ENCODE measurements at regions not wholly inside any gene's neighbourhood (a gene's known extent, or its start where the extent isn't known, plus 50 kb on each side); places are given as distances from the start of the nearest gene placed in this dataset.

- in situ Hi-C loops (cut with HindIII; ENCODE audit: low sequenced_read_pairs), result no loop called here
- DNase-seq (ENCODE audit: low spot score), result no peak
Measured at GRCh38 chr10:2137549-2138174, 400.3 kb upstream of the ADARB2 start.

- in situ Hi-C loops (cut with HindIII; ENCODE audit: low sequenced_read_pairs), result no loop called here
- DNase-seq (ENCODE audit: low spot score), result no peak
Measured at GRCh38 chr10:2130705-2131305, 393.5 kb upstream of the ADARB2 start.

- in situ Hi-C loops (cut with HindIII; ENCODE audit: low sequenced_read_pairs), result no loop called here
- no peak for DNase-seq (ENCODE audit: low spot score)
Measured at GRCh38 chr10:2128991-2129390, 391.7 kb upstream of the ADARB2 start.

- DNase-seq (ENCODE audit: low spot score), result no peak
- in situ Hi-C loops (cut with HindIII; ENCODE audit: low sequenced_read_pairs), result no loop called here
Measured at GRCh38 chr10:2124135-2124534, 386.8 kb upstream of the ADARB2 start.

GRCh38 chr10:2122431-2123124, 385.3 kb upstream of the ADARB2 start:
- in situ Hi-C loops (cut with HindIII; ENCODE audit: low sequenced_read_pairs), result no loop called here
- no peak for DNase-seq (ENCODE audit: low spot score)

- peak; percentile 2 for DNase-seq (ENCODE audit: low spot score)
- in situ Hi-C loops (cut with HindIII; ENCODE audit: low sequenced_read_pairs), result no loop called here
Measured at GRCh38 chr10:2121929-2122328, 384.6 kb upstream of the ADARB2 start.

GRCh38 chr10:2121315-2121714, 384.0 kb upstream of the ADARB2 start:
- DNase-seq (ENCODE audit: low spot score), result no peak
- in situ Hi-C loops (cut with HindIII; ENCODE audit: low sequenced_read_pairs), result no loop called here

GRCh38 chr10:2120746-2121145, 383.4 kb upstream of the ADARB2 start:
- in situ Hi-C loops (cut with HindIII; ENCODE audit: low sequenced_read_pairs), result no loop called here
- no peak for DNase-seq (ENCODE audit: low spot score)

- in situ Hi-C loops (cut with HindIII; ENCODE audit: low sequenced_read_pairs), result no loop called here
- DNase-seq (ENCODE audit: low spot score), result peak; percentile 3
Measured at GRCh38 chr10:2119316-2119715, 382.0 kb upstream of the ADARB2 start.

GRCh38 chr10:2118201-2118600, 380.9 kb upstream of the ADARB2 start:
- DNase-seq (ENCODE audit: low spot score), result no peak
- in situ Hi-C loops (cut with HindIII; ENCODE audit: low sequenced_read_pairs), result no loop called here

GRCh38 chr10:2117641-2118040, 380.3 kb upstream of the ADARB2 start:
- no peak for DNase-seq (ENCODE audit: low spot score)
- in situ Hi-C loops (cut with HindIII; ENCODE audit: low sequenced_read_pairs), result no loop called here

GRCh38 chr10:2111965-2112364, 374.6 kb upstream of the ADARB2 start:
- in situ Hi-C loops (cut with HindIII; ENCODE audit: low sequenced_read_pairs), result no loop called here
- DNase-seq (ENCODE audit: low spot score), result no peak

- no peak for DNase-seq (ENCODE audit: low spot score)
- in situ Hi-C loops (cut with HindIII; ENCODE audit: low sequenced_read_pairs), result no loop called here
Measured at GRCh38 chr10:2108496-2108895, 371.2 kb upstream of the ADARB2 start.

GRCh38 chr10:2106641-2107040, 369.3 kb upstream of the ADARB2 start:
- no peak for DNase-seq (ENCODE audit: low spot score)
- in situ Hi-C loops (cut with HindIII; ENCODE audit: low sequenced_read_pairs), result no loop called here

- no peak for DNase-seq (ENCODE audit: low spot score)
- in situ Hi-C loops (cut with HindIII; ENCODE audit: low sequenced_read_pairs), result no loop called here
Measured at GRCh38 chr10:2099321-2099720, 362.0 kb upstream of the ADARB2 start.

GRCh38 chr10:2097937-2098336, 360.6 kb upstream of the ADARB2 start:
- no peak for DNase-seq (ENCODE audit: low spot score)
- in situ Hi-C loops (cut with HindIII; ENCODE audit: low sequenced_read_pairs), result no loop called here

- peak; percentile 55 for DNase-seq (ENCODE audit: low spot score)
- in situ Hi-C loops (cut with HindIII; ENCODE audit: low sequenced_read_pairs), result no loop called here
Measured at GRCh38 chr10:2094171-2094570, 356.8 kb upstream of the ADARB2 start.

GRCh38 chr10:2083591-2083990, 346.3 kb upstream of the ADARB2 start:
- in situ Hi-C loops (cut with HindIII; ENCODE audit: low sequenced_read_pairs), result no loop called here

GRCh38 chr10:2081501-2081900, 344.2 kb upstream of the ADARB2 start:
- in situ Hi-C loops (cut with HindIII; ENCODE audit: low sequenced_read_pairs), result no loop called here
- no peak for DNase-seq (ENCODE audit: low spot score)

More at GRCh38 chr10:2083591-2083990, 346.3 kb upstream of the ADARB2 start:
- no peak for DNase-seq (ENCODE audit: low spot score)

GRCh38 chr10:2079603-2080078, 342.3 kb upstream of the ADARB2 start:
- in situ Hi-C loops (cut with HindIII; ENCODE audit: low sequenced_read_pairs), result no loop called here
- no peak for DNase-seq (ENCODE audit: low spot score)

- in situ Hi-C loops (cut with HindIII; ENCODE audit: low sequenced_read_pairs), result no loop called here
- no peak for DNase-seq (ENCODE audit: low spot score)
Measured at GRCh38 chr10:2077231-2077630, 339.9 kb upstream of the ADARB2 start.

All from G401 (cell line).